CD4-positive, alpha-beta T cell treated with Interferon gamma for 1 hour (primary cell): ENCODE measurements at regions not wholly inside any gene's neighbourhood (a gene's known extent, or its start where the extent isn't known, plus 50 kb on each side); places are given as distances from the start of the nearest gene placed in this dataset.
"Not testable (repeated sequence)": the region's sequence is repeated elsewhere in the genome, so short reads cannot be mapped to it uniquely, and the experiment has no call there.

Source experiments
- DNase-seq: peaks from one replicate; pipeline ENCODE4 v3.0.0-alpha.2; 2020

GRCh38 chr11:69905611-69906452 lies 86.6 kb upstream of the FGF3 start:
- DNase-seq = no peak

- no peak for DNase-seq
Measured at GRCh38 chr11:69906453-69906907, 87.3 kb upstream of the FGF3 start.

GRCh38 chr11:69907611-69908010 lies 88.4 kb upstream of the FGF3 start:
- DNase-seq = no peak

GRCh38 chr11:69908511-69909220 lies 89.5 kb upstream of the FGF3 start:
- DNase-seq = no peak

- no peak for DNase-seq
Measured at GRCh38 chr11:69909561-69910518, 90.6 kb upstream of the FGF3 start.

GRCh38 chr11:69910519-69911309 lies 91.5 kb upstream of the FGF3 start:
- no peak for DNase-seq

GRCh38 chr11:69911310-69912160 lies 92.3 kb upstream of the FGF3 start:
- DNase-seq = no peak

GRCh38 chr11:69912161-69912910 lies 93.1 kb upstream of the FGF3 start:
- DNase-seq = no peak

- no peak for DNase-seq
Measured at GRCh38 chr11:69912911-69913451, 93.8 kb upstream of the FGF3 start.

GRCh38 chr11:69913591-69914285 lies 94.5 kb upstream of the FGF3 start:
- no peak for DNase-seq

GRCh38 chr11:69914286-69915150 lies 95.3 kb upstream of the FGF3 start:
- DNase-seq = no peak

- no peak for DNase-seq
Measured at GRCh38 chr11:69915151-69915500, 95.9 kb upstream of the FGF3 start.

- no peak for DNase-seq
Measured at GRCh38 chr11:69915501-69916250, 96.5 kb upstream of the FGF3 start.

- not testable (repeated sequence) for DNase-seq
Measured at GRCh38 chr11:69916251-69916649, 97.0 kb upstream of the FGF3 start.

- DNase-seq = no peak
Measured at GRCh38 chr11:69916806-69917387, 97.7 kb upstream of the FGF3 start.

GRCh38 chr11:69917529-69917928 lies 98.3 kb upstream of the FGF3 start:
- DNase-seq = no peak

GRCh38 chr11:69918231-69918937 lies 99.2 kb upstream of the FGF3 start:
- DNase-seq = no peak
